Vagina (tissue), 2 donors: ENCODE measurements at regions not wholly inside any gene's neighbourhood (a gene's known extent, or its start where the extent isn't known, plus 50 kb on each side); places are given as distances from the start of the nearest gene placed in this dataset.

Experiments
- CTCF ChIP-seq, 3 experiments: fragments of 450-650 bp in 2 of 3; fragments of 200-600 bp in 1 of 3; sonication (generic) in 1 of 3; IDR thresholded peaks; one replicate each; pipeline ENCODE4 v1.5.1; 2017 to 2019; ENCODE audit warnings: antibody characterized with exemption in 3 of 3, mild to moderate bottlenecking in 2 of 3, moderate library complexity in 2 of 3
- POLR2AphosphoS5 ChIP-seq, 2 donors: sonication (generic); formaldehyde crosslinking; IDR thresholded peaks; one replicate each; pipeline ENCODE4 v1.9.0; 2017; ENCODE audit warnings: antibody characterized with exemption in 2 of 2, mild to moderate bottlenecking in 2 of 2, low read depth in 1 of 2; ENCODE audit not compliant: insufficient read depth in 1 of 2

GRCh38 chr14:28280530-28280929 is 486.1 kb upstream of the FOXG1 start:
- TF ChIP-seq CTCF (IDR thresholded peaks at IDR 0.05) (no peak), POLR2AphosphoS5 (IDR thresholded peaks at IDR 0.05; ENCODE audit: insufficient read depth in 1 of 2, low read depth in 1 of 2) (no peak)
